CD14-positive monocyte (primary cell): ENCODE measurements at regions not wholly inside any gene's neighbourhood (a gene's known extent, or its start where the extent isn't known, plus 50 kb on each side); places are given as distances from the start of the nearest gene placed in this dataset.

ENCODE experiments used
- DNase-seq, 3 donors: peaks; one replicate each; pipeline ENCODE4 v3.0.0-alpha.2; 2011 to 2022
- H2AFZ ChIP-seq: 2 replicates; pipeline ENCODE4 v1.6.0; 2012; ENCODE audit warnings: mild to moderate bottlenecking, low read depth, low read length, inconsistent platforms; ENCODE audit not compliant: insufficient read depth, poor library complexity, severe bottlenecking
- H3K27ac ChIP-seq, 2 donors: 1 replicate in 1 of 2; 2 replicates in 1 of 2; pipeline ENCODE4 v1.5.1; 2012 to 2013; ENCODE audit warnings: low read length in 2 of 2, control low read depth in 1 of 2, inconsistent platforms in 1 of 2, low read depth in 1 of 2, mild to moderate bottlenecking in 1 of 2
- H3K27me3 ChIP-seq, 2 donors: one replicate each; pipeline versions ENCODE4 v1.6.0 to v1.6.1; 2011 to 2013; ENCODE audit warnings: low read length in 2 of 2; ENCODE audit not compliant: control insufficient read depth in 2 of 2, insufficient read depth in 2 of 2
- H3K36me3 ChIP-seq, 2 donors: replicated peaks in 1 of 2; 1 replicate in 1 of 2; 2 replicates in 1 of 2; pipeline versions ENCODE4 v1.5.1 to v1.6.1; 2012 to 2013; ENCODE audit warnings: low read length in 2 of 2, control low read depth in 1 of 2, inconsistent platforms in 1 of 2, mild to moderate bottlenecking in 1 of 2; ENCODE audit not compliant: insufficient read depth in 2 of 2, control insufficient read depth in 1 of 2
- H3K4me1 ChIP-seq, 2 donors: 1 replicate in 1 of 2; 2 replicates in 1 of 2; pipeline versions ENCODE4 v1.5.1 to v1.6.1; 2012 to 2013; ENCODE audit warnings: low read length in 2 of 2, control low read depth in 1 of 2, inconsistent platforms in 1 of 2, mild to moderate bottlenecking in 1 of 2, moderate library complexity in 1 of 2; ENCODE audit not compliant: insufficient read depth in 2 of 2, control insufficient read depth in 1 of 2
- H3K4me2 ChIP-seq: replicated peaks from 2 replicates; pipeline ENCODE3; 2012; ENCODE audit warnings: low read length, moderate library complexity, mild to moderate bottlenecking; ENCODE audit not compliant: poor library complexity, severe bottlenecking; ENCODE audit errors: extremely low read depth
- H3K4me3 ChIP-seq, 3 experiments: fragments of 200-600 bp in 1 of 3; sonication (generic) in 1 of 3; replicated peaks in 1 of 3; 1 replicate in 2 of 3; 2 replicates in 1 of 3; pipeline ENCODE4 v1.5.1; 2011 to 2013; ENCODE audit warnings: low read length in 3 of 3, mild to moderate bottlenecking in 3 of 3, control low read depth in 2 of 3, low read depth in 2 of 3, inconsistent platforms in 1 of 3, moderate library complexity in 1 of 3
- H3K79me2 ChIP-seq: 2 replicates; pipeline ENCODE4 v1.6.0; 2012; ENCODE audit warnings: mild to moderate bottlenecking, control low read depth, inconsistent platforms, low read length, moderate library complexity; ENCODE audit not compliant: insufficient read depth
- H3K9ac ChIP-seq: 2 replicates; pipeline ENCODE4 v1.6.0; 2017; ENCODE audit warnings: low read length, mild to moderate bottlenecking; ENCODE audit not compliant: insufficient read depth, poor library complexity, severe bottlenecking
- H3K9me3 ChIP-seq, 2 donors: replicated peaks in 1 of 2; 1 replicate in 1 of 2; 2 replicates in 1 of 2; pipeline versions ENCODE4 v1.5.1 to v1.6.1; 2012 to 2013; ENCODE audit warnings: low read length in 2 of 2, control low read depth in 1 of 2; ENCODE audit not compliant: control insufficient read depth in 1 of 2, insufficient read depth in 1 of 2
- H4K20me1 ChIP-seq: 2 replicates; pipeline ENCODE4 v1.6.0; 2012; ENCODE audit warnings: mild to moderate bottlenecking, low read length, control low read depth, moderate library complexity; ENCODE audit not compliant: insufficient read depth
- H3K27ac Mint-ChIP-seq, 7 donors: one replicate each; pipeline ENCODE4 v1.8.0; 2020; ENCODE audit warnings: mild to moderate bottlenecking in 7 of 7, mixed read lengths in 7 of 7, moderate library complexity in 6 of 7, inconsistent platforms in 2 of 7
- H3K27me3 Mint-ChIP-seq, 3 donors: one replicate each; pipeline ENCODE4 v1.8.0; 2021 to 2022; ENCODE audit warnings: low read depth in 3 of 3, mild to moderate bottlenecking in 3 of 3, mixed read lengths in 3 of 3, moderate library complexity in 3 of 3, inconsistent platforms in 1 of 3
- H3K36me3 Mint-ChIP-seq, 2 donors: one replicate each; pipeline ENCODE4 v1.8.0; 2020; ENCODE audit warnings: mixed read lengths in 2 of 2, inconsistent platforms in 1 of 2, mild to moderate bottlenecking in 1 of 2
- H3K4me1 Mint-ChIP-seq: one replicate; pipeline ENCODE4 v1.8.0; 2020; ENCODE audit warnings: mild to moderate bottlenecking, mixed read lengths
- H3K4me3 Mint-ChIP-seq, 2 donors: one replicate each; pipeline ENCODE4 v1.8.0; 2020; ENCODE audit warnings: mild to moderate bottlenecking in 2 of 2, mixed read lengths in 2 of 2, moderate library complexity in 1 of 2
- H3K9me3 Mint-ChIP-seq, 7 donors: one replicate each; pipeline ENCODE4 v1.8.0; 2020 to 2022; ENCODE audit warnings: mixed read lengths in 7 of 7, mild to moderate bottlenecking in 6 of 7, moderate library complexity in 6 of 7, inconsistent platforms in 2 of 7
- CTCF ChIP-seq: fragments of 200-600 bp; IDR thresholded peaks from one replicate; pipeline ENCODE4 v1.8.0; 2022; ENCODE audit warnings: antibody characterized with exemption, mild to moderate bottlenecking
- WGBS: methylation state at CpG from one replicate; pipeline ENCODE4 v1.1.5; 2013; ENCODE audit warnings: missing lambda C conversion rate; ENCODE audit not compliant: insufficient coverage; 5-methylcytosine and 5-hydroxymethylcytosine counted together
- intact Hi-C, 2 donors: fragments of 100-400 bp; cut with micrococcal nuclease; formaldehyde crosslinking; loops; one replicate each; pipeline versions ENCODE4 v1.15.0 to v1.15.1; 2023

DNA sequence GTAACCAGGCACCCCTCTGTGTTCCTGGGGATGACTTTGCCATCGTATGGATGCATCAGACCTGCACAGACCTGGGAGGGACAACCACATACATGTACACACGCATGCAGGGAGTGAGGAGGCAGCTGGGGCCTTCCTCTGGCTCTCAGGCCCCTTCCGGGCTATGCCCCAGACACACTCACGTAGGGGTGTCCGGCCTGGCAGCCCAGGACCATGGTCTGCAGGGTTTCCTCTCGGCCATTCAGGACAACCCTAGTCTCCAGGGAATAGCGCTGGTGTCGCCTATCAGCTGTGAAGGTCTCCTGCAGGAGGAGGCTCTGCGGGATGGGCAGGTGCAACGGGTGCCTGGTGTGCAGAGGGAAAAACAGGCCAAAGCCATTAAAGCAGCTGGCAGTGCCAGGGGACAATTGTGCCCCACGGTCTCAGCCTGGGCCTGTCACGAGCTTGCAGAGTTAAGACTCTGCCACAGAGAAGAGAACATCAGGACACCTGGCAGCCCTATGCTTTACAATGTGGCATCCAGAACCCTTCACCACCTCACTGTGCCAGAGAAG is 101.4 kb downstream of the RMI2 start:
- H3K36me3 Mint-ChIP-seq: no peaks in the 10 kb centered on the region
- peaks cover 0 to under 1% (median 0%) of the 10 kb centered on the region in 7 donors for H3K9me3 Mint-ChIP-seq
- peaks cover 4% of the 10 kb centered on the region for H3K4me1 Mint-ChIP-seq
- H4K20me1 ChIP-seq: no peaks in the 10 kb centered on the region
- no peak overlapping the region for H3K4me2 ChIP-seq
- 97% methylated on average over 12 of the region's 12 CpGs for WGBS
- H3K4me3 Mint-ChIP-seq: no peak overlapping the region
- TF ChIP-seq CTCF: no peak
- H3K27me3 ChIP-seq: no peaks in the 10 kb centered on the region
- H3K27ac Mint-ChIP-seq: no peak overlapping the region
- H3K9me3 ChIP-seq: no peaks in the 10 kb centered on the region
- no peak overlapping the region for H3K4me3 ChIP-seq
- no peak overlapping the region for H2AFZ ChIP-seq
- no peak overlapping the region for H3K27ac ChIP-seq
- DNase-seq: no peak
- H3K36me3 ChIP-seq: no peaks in the 10 kb centered on the region
- no peaks in the 10 kb centered on the region for H3K79me2 ChIP-seq
- H3K27me3 Mint-ChIP-seq: peaks cover 0 to 1% (median 0%) of the 10 kb centered on the region in 3 donors
- H3K9ac ChIP-seq: no peak overlapping the region
- no peaks in the 10 kb centered on the region for H3K4me1 ChIP-seq
- intact Hi-C loops: no loop called here

- Histone ChIP-seq H2AFZ (no peak overlapping the region), H3K9me3 (no peaks in the 10 kb centered on the region), H3K4me2 (no peak overlapping the region), H3K27ac (no peak overlapping the region), H3K9ac (no peak overlapping the region), H4K20me1 (no peaks in the 10 kb centered on the region), H3K4me1 (no peaks in the 10 kb centered on the region), H3K27me3 (no peaks in the 10 kb centered on the region), H3K4me3 (no peak overlapping the region), H3K79me2 (no peaks in the 10 kb centered on the region), H3K36me3 (no peaks in the 10 kb centered on the region)
- TF ChIP-seq CTCF: no peak
- no peaks in the 10 kb centered on the region for H3K36me3 Mint-ChIP-seq
- peaks cover 0 to 1% (median 0%) of the 10 kb centered on the region in 3 donors for H3K27me3 Mint-ChIP-seq
- DNase-seq: no peak
- intact Hi-C loops: no loop called here
- no peaks in the 10 kb centered on the region for H3K9me3 Mint-ChIP-seq
- peaks cover 4% of the 10 kb centered on the region for H3K4me1 Mint-ChIP-seq
- WGBS: 96% methylated on average over 7 of the region's 10 CpGs
- no peak overlapping the region for H3K4me3 Mint-ChIP-seq
- no peak overlapping the region for H3K27ac Mint-ChIP-seq
Observed at GRCh38 chr16:11447272-11447671, 102.0 kb downstream of the RMI2 start.
